SK-N-SH (cell line): ENCODE measurements at regions not wholly inside any gene's neighbourhood (a gene's known extent, or its start where the extent isn't known, plus 50 kb on each side); places are given as distances from the start of the nearest gene placed in this dataset.

Experiments
- CTCF ChIA-PET: fragments of 300-600, 350-600 bp; formaldehyde crosslinking; extraction: SDS; loops from one replicate; lab custom pipeline; 2021; lab: Yijun Ruan, JAX
- POLR2A ChIA-PET: fragments of 350-600 bp; sonication (Branson Sonifier 250); formaldehyde crosslinking; extraction: SDS; loops from one replicate; lab custom pipeline; 2020; ENCODE audit warnings: antibody characterized with exemption, inconsistent platforms; lab: Yijun Ruan, JAX
- DNase-seq: peaks from one replicate; pipeline ENCODE4 v3.0.0; 2012
- H2AFZ ChIP-seq: fragments of 200-600 bp; sonication (generic); 2 replicates; pipeline ENCODE4 v1.8.1; 2016; ENCODE audit warnings: antibody characterized with exemption, mild to moderate bottlenecking, low read depth
- H3F3A ChIP-seq: fragments of 200-600 bp; sonication (generic); replicated peaks from 2 replicates; pipeline ENCODE3; 2016; ENCODE audit warnings: antibody characterized with exemption, mild to moderate bottlenecking; ENCODE audit not compliant: insufficient read depth
- H3K27ac ChIP-seq, 2 experiments: fragments of 200-500 bp in 1 of 2; fragments of 200-600 bp in 1 of 2; sonication (Bioruptor generic) in 1 of 2; sonication (generic), shearing (Covaris generic) in 1 of 2; 2 replicates each; pipeline versions ENCODE4 v1.5.1 to v1.6.1; 2014 to 2016; ENCODE audit warnings: low read depth in 2 of 2, inconsistent platforms in 1 of 2, low read length in 1 of 2, mild to moderate bottlenecking in 1 of 2, mixed read lengths in 1 of 2
- H3K27me3 ChIP-seq: fragments of 200-600 bp; sonication (generic), shearing (Covaris generic); 2 replicates; pipeline ENCODE4 v1.6.1; 2016; ENCODE audit warnings: mixed run types; ENCODE audit not compliant: insufficient read depth
- H3K36me3 ChIP-seq, 2 experiments: fragments of 200-500 bp in 1 of 2; fragments of 200-600 bp in 1 of 2; sonication (Bioruptor generic) in 1 of 2; sonication (generic) in 1 of 2; replicated peaks in 1 of 2; 2 replicates each; pipeline versions ENCODE3 to v1.5.1; 2014 to 2016; ENCODE audit warnings: low read length in 1 of 2, mild to moderate bottlenecking in 1 of 2; ENCODE audit not compliant: insufficient read depth in 2 of 2, control insufficient read depth in 1 of 2
- H3K4me1 ChIP-seq, 2 experiments: fragments of 200-500 bp in 1 of 2; fragments of 200-600 bp in 1 of 2; sonication (Bioruptor generic) in 1 of 2; sonication (generic), shearing (Covaris generic) in 1 of 2; 2 replicates each; pipeline versions ENCODE4 v1.5.1 to v1.6.1; 2014 to 2016; ENCODE audit warnings: low read depth in 1 of 2, low read length in 1 of 2, mixed run types in 1 of 2; ENCODE audit not compliant: insufficient read depth in 2 of 2, control insufficient read depth in 1 of 2
- H3K4me2 ChIP-seq: fragments of 200-600 bp; sonication (generic), shearing (Covaris generic); 2 replicates; pipeline ENCODE4 v1.6.1; 2017; ENCODE audit warnings: mixed run types
- H3K4me3 ChIP-seq, 2 experiments: fragments of 200-500 bp in 1 of 2; fragments of 200-600 bp in 1 of 2; sonication (Bioruptor generic) in 1 of 2; sonication (generic), shearing (Covaris generic) in 1 of 2; 2 replicates each; pipeline versions ENCODE4 v1.5.1 to v1.8.1; 2014 to 2016; ENCODE audit warnings: low read depth in 2 of 2, inconsistent platforms in 1 of 2, low read length in 1 of 2, mild to moderate bottlenecking in 1 of 2, mixed read lengths in 1 of 2, moderate library complexity in 1 of 2
- H3K79me2 ChIP-seq: fragments of 200-600 bp; sonication (generic); 2 replicates; pipeline ENCODE4 v1.8.1; 2017; ENCODE audit warnings: mild to moderate bottlenecking; ENCODE audit not compliant: insufficient read depth
- H3K9ac ChIP-seq: fragments of 200-600 bp; sonication (generic); 2 replicates; pipeline ENCODE4 v1.6.1; 2017; ENCODE audit warnings: mixed run types
- H3K9me2 ChIP-seq: fragments of 200-600 bp; sonication (generic); 2 replicates; pipeline ENCODE4 v1.6.1; 2017; ENCODE audit warnings: mixed run types
- H3K9me3 ChIP-seq: fragments of 200-600 bp; sonication (generic); 2 replicates; pipeline ENCODE4 v1.6.1; 2017; ENCODE audit warnings: mixed run types, mild to moderate bottlenecking, moderate library complexity
- H4K20me1 ChIP-seq: fragments of 200-600 bp; sonication (generic); 2 replicates; pipeline ENCODE4 v1.6.1; 2017; ENCODE audit warnings: mild to moderate bottlenecking, mixed run types; ENCODE audit not compliant: insufficient read depth
- CHD2 ChIP-seq: fragments of 150-350 bp; IDR thresholded peaks from 2 replicates; pipeline ENCODE4 v1.6.1; 2018; ENCODE audit warnings: low read length; ENCODE audit not compliant: partially characterized antibody
- ELF1 ChIP-seq: IDR thresholded peaks from 2 replicates; pipeline ENCODE4 v1.4.0; 2012
- FOXJ3 ChIP-seq: sonication (generic); formaldehyde crosslinking; IDR thresholded peaks from 2 replicates; pipeline ENCODE4 v1.5.1; 2020; ENCODE audit warnings: mild to moderate bottlenecking, missing genetic modification reagents
- GATA2 ChIP-seq: sonication (generic); formaldehyde crosslinking; IDR thresholded peaks from 2 replicates; pipeline ENCODE4 v1.5.0; 2020; ENCODE audit warnings: mild to moderate bottlenecking, missing genetic modification reagents
- MXI1 ChIP-seq: IDR thresholded peaks from 2 replicates; pipeline ENCODE4 v1.6.1; 2012; ENCODE audit warnings: mild to moderate bottlenecking, low read depth, low read length, improper control_type of control experiment
- POLR2AphosphoS5 ChIP-seq: IDR thresholded peaks from 2 replicates; pipeline ENCODE4 v1.6.1; 2012; ENCODE audit warnings: low read depth, low read length
- RAD21 ChIP-seq: IDR thresholded peaks from 2 replicates; pipeline ENCODE4 v1.6.1; 2012; ENCODE audit warnings: mild to moderate bottlenecking, low read length
- RCOR1 ChIP-seq: fragments of 150-350 bp; IDR thresholded peaks from 2 replicates; pipeline ENCODE4 v1.6.1; 2017; ENCODE audit warnings: antibody characterized with exemption, low read length
- RXRA ChIP-seq: IDR thresholded peaks from 2 replicates; pipeline ENCODE4 v1.4.0; 2012; ENCODE audit warnings: low read depth, mild to moderate bottlenecking, borderline replicate concordance
- SIN3A ChIP-seq: IDR thresholded peaks from 2 replicates; pipeline ENCODE4 v1.6.1; 2012; ENCODE audit warnings: low read depth, mild to moderate bottlenecking, low read length, moderate library complexity, borderline replicate concordance
- TAF1 ChIP-seq: IDR thresholded peaks from 2 replicates; pipeline ENCODE4 v1.6.1; 2012; ENCODE audit warnings: low read depth, mild to moderate bottlenecking, low read length, moderate library complexity, borderline replicate concordance
- YY1 ChIP-seq: IDR thresholded peaks from 2 replicates; pipeline ENCODE4 v1.4.0; 2012; ENCODE audit warnings: low read depth, mild to moderate bottlenecking
- WGBS: methylation state at CpG from one replicate; pipeline ENCODE4 v1.1.6; 2017; ENCODE audit warnings: low lambda C conversion rate; 5-methylcytosine and 5-hydroxymethylcytosine counted together
- TF ChIP-seq, protein P1 (sequence below): fragments of 150-350 bp; IDR thresholded peaks from 2 replicates; pipeline ENCODE4 v1.6.1; 2016; ENCODE audit warnings: mild to moderate bottlenecking, low read depth, low read length
- TF ChIP-seq, protein P2 (sequence below): IDR thresholded peaks from 2 replicates; pipeline ENCODE4 v1.4.0; 2012; ENCODE audit warnings: low read depth
- TF ChIP-seq, protein P3 (sequence below): fragments of 150-350 bp; IDR thresholded peaks from 2 replicates; pipeline ENCODE4 v1.6.1; 2017; ENCODE audit warnings: antibody characterized with exemption, low read length, low read depth, borderline replicate concordance
- TF ChIP-seq, protein P4 (sequence below): IDR thresholded peaks from 2 replicates; pipeline ENCODE4; 2012

DNA sequence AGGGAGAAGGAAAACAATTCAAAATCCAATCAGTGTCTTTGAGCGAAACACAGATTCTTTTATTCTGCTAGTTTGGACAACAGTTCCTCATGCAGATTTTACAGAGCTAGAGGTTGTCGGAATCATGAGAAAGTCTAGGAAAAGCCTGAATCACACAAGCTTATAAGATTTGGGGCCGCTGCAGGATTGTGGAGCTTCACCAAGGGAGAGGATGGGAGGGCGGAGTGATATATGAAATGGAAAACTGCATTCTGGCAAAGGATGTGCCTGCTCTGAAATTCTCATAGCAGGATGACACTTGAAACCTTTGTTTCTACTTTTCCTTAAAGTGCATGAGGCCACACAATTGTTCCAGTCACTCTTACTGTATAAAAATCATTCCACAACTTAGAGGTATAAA, 134.3 kb downstream of the OR2K2 start:
- Histone ChIP-seq H3K4me1 (no peaks in the 10 kb centered on the region), H3K36me3 (no peaks in the 10 kb centered on the region), H4K20me1 (no peaks in the 10 kb centered on the region), H3K9me3 (no peaks in the 10 kb centered on the region; the same call in 1 of the 2 replicates), H3K4me3 (no peak overlapping the region), H3K9me2 (no peaks in the 10 kb centered on the region), H3K9ac (no peak overlapping the region), H3K27me3 (no peaks in the 10 kb centered on the region), H3F3A (no peaks in the 10 kb centered on the region), H3K79me2 (no peaks in the 10 kb centered on the region), H3K4me2 (no peak overlapping the region), H3K27ac (no peak overlapping the region), H2AFZ (no peak overlapping the region)
- ChIA-PET CTCF (no interaction called here), POLR2A (no interaction called here)
- TF ChIP-seq RAD21 = no peak
- 77% methylated on average over 4 of the region's 4 CpGs for WGBS
- DNase-seq = no peak

DNA sequence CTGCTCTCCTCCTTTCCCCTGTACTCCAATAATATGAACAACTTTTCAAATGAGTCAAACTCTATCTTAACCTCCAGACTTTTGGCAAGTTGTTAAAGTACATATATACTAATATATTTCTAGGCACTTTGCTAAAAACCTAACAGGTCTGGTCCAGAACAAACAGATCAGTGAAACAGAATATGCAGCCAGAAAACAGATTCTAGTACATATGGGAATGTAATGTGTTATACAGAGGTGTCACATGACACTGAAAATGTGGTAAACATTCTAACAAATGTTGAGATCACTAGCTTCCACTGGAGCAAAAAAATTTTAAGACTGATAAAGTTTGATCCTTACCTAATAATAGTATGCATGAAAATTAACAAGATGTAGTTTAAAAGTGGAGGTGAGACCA, 136.9 kb downstream of the OR2K2 start:
- no peak for TF ChIP-seq MXI1
- TF ChIP-seq, protein P1, sequence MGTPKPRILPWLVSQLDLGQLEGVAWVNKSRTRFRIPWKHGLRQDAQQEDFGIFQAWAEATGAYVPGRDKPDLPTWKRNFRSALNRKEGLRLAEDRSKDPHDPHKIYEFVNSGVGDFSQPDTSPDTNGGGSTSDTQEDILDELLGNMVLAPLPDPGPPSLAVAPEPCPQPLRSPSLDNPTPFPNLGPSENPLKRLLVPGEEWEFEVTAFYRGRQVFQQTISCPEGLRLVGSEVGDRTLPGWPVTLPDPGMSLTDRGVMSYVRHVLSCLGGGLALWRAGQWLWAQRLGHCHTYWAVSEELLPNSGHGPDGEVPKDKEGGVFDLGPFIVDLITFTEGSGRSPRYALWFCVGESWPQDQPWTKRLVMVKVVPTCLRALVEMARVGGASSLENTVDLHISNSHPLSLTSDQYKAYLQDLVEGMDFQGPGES = no peak
- TF ChIP-seq, protein P2, sequence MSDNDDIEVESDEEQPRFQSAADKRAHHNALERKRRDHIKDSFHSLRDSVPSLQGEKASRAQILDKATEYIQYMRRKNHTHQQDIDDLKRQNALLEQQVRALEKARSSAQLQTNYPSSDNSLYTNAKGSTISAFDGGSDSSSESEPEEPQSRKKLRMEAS = no peak

GRCh38 chr9:111192650-111193049, 137.4 kb downstream of the OR2K2 start:
- Histone ChIP-seq H3K4me1 (no peaks in the 10 kb centered on the region), H3K27me3 (no peaks in the 10 kb centered on the region), H3K4me3 (no peak overlapping the region), H3K79me2 (no peaks in the 10 kb centered on the region), H3K4me2 (no peak overlapping the region), H4K20me1 (no peaks in the 10 kb centered on the region), H3K9me3 (no peaks in the 10 kb centered on the region), H3K9ac (no peak overlapping the region), H3K9me2 (no peaks in the 10 kb centered on the region), H2AFZ (no peak overlapping the region), H3K27ac (no peak overlapping the region), H3F3A (no peaks in the 10 kb centered on the region), H3K36me3 (no peaks in the 10 kb centered on the region)
- 45% methylated on average over 2 of the region's 2 CpGs for WGBS
- POLR2A ChIA-PET = no interaction called here
- TF ChIP-seq RAD21 = no peak
- TF ChIP-seq, protein P3, sequence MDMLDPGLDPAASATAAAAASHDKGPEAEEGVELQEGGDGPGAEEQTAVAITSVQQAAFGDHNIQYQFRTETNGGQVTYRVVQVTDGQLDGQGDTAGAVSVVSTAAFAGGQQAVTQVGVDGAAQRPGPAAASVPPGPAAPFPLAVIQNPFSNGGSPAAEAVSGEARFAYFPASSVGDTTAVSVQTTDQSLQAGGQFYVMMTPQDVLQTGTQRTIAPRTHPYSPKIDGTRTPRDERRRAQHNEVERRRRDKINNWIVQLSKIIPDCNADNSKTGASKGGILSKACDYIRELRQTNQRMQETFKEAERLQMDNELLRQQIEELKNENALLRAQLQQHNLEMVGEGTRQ = no peak
- TF ChIP-seq RXRA = no peak
- TF ChIP-seq SIN3A = no peak
- no peak for TF ChIP-seq ELF1
- no peak for TF ChIP-seq CHD2
- no peak for TF ChIP-seq FOXJ3 (CRISPR knock-in tag)
- TF ChIP-seq, protein P4, sequence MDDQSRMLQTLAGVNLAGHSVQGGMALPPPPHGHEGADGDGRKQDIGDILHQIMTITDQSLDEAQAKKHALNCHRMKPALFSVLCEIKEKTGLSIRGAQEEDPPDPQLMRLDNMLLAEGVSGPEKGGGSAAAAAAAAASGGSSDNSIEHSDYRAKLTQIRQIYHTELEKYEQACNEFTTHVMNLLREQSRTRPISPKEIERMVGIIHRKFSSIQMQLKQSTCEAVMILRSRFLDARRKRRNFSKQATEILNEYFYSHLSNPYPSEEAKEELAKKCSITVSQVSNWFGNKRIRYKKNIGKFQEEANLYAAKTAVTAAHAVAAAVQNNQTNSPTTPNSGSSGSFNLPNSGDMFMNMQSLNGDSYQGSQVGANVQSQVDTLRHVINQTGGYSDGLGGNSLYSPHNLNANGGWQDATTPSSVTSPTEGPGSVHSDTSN = no peak
- TF ChIP-seq YY1 = no peak
- TF ChIP-seq, protein P1 = no peak
- TF ChIP-seq TAF1 = no peak
- no peak for TF ChIP-seq GATA2
- no peak for TF ChIP-seq RCOR1
- no peak for TF ChIP-seq POLR2AphosphoS5
- CTCF ChIA-PET = no interaction called here
- no peak for DNase-seq

More for the DNA sequence above, 136.9 kb downstream of the OR2K2 start:
- no peak overlapping the region for H2AFZ ChIP-seq
- no peaks in the 10 kb centered on the region for H3K27me3 ChIP-seq
- H3K27ac ChIP-seq = no peak overlapping the region
- no peak overlapping the region for H3K4me3 ChIP-seq
- H3K9me3 ChIP-seq = no peaks in the 10 kb centered on the region
- H3K79me2 ChIP-seq = no peaks in the 10 kb centered on the region
- H3F3A ChIP-seq = no peaks in the 10 kb centered on the region
- no peaks in the 10 kb centered on the region for H3K36me3 ChIP-seq
- ChIA-PET POLR2A (no interaction called here), CTCF (no interaction called here)
- no peak overlapping the region for H3K4me2 ChIP-seq
- no peaks in the 10 kb centered on the region for H3K4me1 ChIP-seq
- H3K9ac ChIP-seq = no peak overlapping the region
- no peaks in the 10 kb centered on the region for H4K20me1 ChIP-seq
- no peaks in the 10 kb centered on the region for H3K9me2 ChIP-seq
- no peak for DNase-seq
